GM18505 (cell line): ENCODE measurements at regions not wholly inside any gene's neighbourhood (a gene's known extent, or its start where the extent isn't known, plus 50 kb on each side); places are given as distances from the start of the nearest gene placed in this dataset.

ENCODE experiments used
- ATAC-seq: cut with Tn5 transposase; IDR thresholded peaks from one replicate; pipeline ENCODE4 v1.9.1; 2021; ENCODE audit not compliant: unreplicated experiment
- POLR2A ChIP-seq: IDR thresholded peaks from 4 replicates; pipeline ENCODE4 v1.6.1; 2011; ENCODE audit warnings: borderline replicate concordance; ENCODE audit not compliant: insufficient read depth, insufficient read length; ENCODE audit errors: extremely low read depth

GRCh38 chr1:219405531-219406331, 207.2 kb downstream of the ZC3H11B start:
- no peak for TF ChIP-seq POLR2A
- no peak for ATAC-seq

- no peak for ATAC-seq
- TF ChIP-seq POLR2A, result no peak
These were observed 208.3 kb downstream of the ZC3H11B start for GRCh38 chr1:219404629-219405028.

DNA sequence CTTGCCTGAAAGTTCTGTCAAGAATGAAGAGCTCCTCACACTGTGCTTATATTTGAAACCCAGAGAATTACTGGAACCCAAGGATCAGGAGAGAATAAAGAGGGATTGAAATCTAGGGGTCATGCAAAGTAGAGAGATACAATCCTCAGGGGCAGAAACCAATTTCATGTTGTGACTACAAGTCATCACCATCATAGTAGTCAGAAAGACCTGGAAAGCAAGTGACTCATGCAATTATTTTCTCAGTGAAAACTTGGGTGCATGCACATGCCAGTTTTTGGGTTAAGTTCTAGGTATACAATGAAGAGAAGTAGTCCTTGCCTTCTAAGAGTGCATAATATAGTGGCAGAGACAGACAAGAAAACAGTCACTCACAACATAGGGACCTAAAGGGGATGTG, 210.0 kb downstream of the ZC3H11B start:
- no peak for ATAC-seq
- TF ChIP-seq POLR2A, result no peak

- no peak for TF ChIP-seq POLR2A
- ATAC-seq, result no peak
These were observed 210.9 kb downstream of the ZC3H11B start for GRCh38 chr1:219401724-219402625.

DNA sequence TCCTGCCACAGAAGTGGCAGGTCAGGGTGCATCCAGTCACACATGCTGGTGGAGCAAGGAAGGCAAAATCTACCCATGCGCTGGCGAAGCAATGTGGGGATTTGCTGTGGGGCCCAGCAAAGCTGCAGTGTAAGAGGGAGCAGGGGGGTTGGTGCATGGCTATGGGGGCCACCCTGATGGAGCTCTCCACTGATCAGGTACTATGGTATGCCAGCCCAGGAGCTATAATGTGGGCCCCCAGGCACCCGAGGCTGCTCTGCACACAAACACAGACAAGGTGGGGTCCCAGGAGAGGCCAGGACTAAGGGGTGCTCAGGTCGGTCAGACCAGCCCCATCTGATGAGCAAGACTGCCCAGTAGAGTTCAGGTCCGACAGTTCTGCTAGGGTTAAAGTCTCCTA, 213.5 kb downstream of the ZC3H11B start:
- no peak for TF ChIP-seq POLR2A
- no peak for ATAC-seq

- no peak for ATAC-seq
- no peak for TF ChIP-seq POLR2A
These were observed 214.0 kb downstream of the ZC3H11B start for GRCh38 chr1:219398815-219399396.

GRCh38 chr1:219397511-219397910, 215.4 kb downstream of the ZC3H11B start:
- no peak for TF ChIP-seq POLR2A

DNA sequence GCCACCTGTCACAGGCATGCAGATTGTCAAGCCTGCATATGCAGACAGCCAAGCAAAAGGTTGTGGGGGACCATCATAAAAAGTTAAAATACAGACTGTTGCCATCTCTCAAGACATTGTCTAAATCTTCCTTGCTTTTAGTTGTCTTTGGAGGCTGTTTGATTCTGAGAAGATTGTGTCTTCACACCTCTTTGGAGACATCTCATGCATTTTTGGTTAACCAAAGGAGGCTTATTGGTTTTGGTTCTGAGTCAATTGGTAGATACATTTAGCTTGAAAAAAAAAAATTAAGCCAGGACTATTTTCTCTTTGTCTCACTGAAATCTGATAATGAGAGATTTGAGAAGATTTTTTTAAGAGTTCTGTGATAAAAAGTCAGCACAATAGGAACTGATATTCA, 217.6 kb downstream of the LYPLAL1 start:
- no peak for ATAC-seq

More at GRCh38 chr1:219397511-219397910, 215.4 kb downstream of the ZC3H11B start:
- ATAC-seq, result no peak

GRCh38 chr1:219387211-219387610, 213.5 kb downstream of the LYPLAL1 start:
- ATAC-seq, result no peak
- no peak for TF ChIP-seq POLR2A

More for the DNA sequence above, 217.6 kb downstream of the LYPLAL1 start:
- no peak for TF ChIP-seq POLR2A

DNA sequence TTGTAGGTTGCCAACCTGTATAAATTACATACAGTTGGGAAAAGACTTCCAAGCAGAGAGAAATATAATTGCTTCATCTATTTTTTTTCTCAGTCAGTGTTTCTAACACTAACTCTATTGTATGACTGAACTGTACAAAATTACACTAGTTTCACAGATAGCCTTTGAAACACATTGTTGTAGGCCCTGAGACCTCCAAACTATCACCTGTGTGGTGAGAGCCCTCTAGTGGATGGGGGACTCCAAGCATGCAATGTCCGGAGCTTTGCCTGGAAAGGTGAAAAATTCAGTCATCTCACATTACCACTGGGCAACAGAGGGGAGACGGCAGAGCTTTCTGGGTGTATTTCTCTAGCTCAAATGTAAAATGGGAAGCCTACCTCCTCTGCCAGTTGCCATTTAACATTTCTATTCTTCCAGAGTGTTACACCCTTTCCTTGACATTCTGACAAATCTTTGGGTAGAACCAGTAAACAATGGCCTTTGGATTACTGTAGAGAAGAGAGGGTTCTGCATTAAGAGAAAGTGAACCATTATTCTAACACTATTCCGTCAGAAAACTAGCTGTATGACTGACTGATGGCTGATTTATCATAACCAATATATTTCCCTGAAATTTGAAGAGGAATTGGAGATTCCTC, 212.2 kb downstream of the LYPLAL1 start:
- TF ChIP-seq POLR2A, result no peak

DNA sequence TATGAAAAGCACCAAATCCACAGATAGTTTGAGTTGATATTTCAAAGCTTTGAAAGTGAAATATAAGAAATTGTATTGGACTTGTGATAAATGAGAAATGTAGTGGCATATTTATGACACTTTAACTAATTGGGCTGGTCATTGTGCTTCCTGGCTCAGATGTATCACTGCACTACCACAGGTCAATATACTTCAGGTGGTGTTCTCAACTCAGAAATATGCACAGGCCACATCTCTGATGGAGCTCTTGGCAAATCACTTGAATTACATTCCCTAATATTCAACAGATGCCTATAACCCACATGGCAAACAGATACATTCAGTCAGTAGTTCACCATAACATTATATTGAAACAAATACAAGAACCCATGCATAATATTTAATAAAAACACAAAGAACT, 209.6 kb downstream of the LYPLAL1 start:
- ATAC-seq, result no peak
- TF ChIP-seq POLR2A, result no peak

More for the DNA sequence above, 212.2 kb downstream of the LYPLAL1 start:
- ATAC-seq, result peak; percentile 83

DNA sequence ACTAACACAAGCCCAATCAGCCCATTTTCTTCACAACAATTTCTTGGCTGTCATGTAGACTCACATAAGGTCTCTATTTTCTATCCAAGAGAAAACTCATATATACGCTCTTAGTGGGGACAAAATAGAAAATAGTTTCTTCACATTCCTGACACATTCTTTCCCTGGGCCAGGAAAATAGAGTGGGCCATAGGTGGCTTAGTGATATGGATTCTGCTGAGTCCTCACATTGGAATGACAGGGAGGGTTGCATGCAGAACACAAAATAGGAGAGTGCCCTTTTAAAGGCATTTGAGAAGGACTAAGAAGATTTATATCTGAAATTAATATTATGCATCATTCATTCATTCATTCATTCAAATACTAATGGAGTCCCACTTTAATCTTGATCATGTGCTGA, 207.7 kb downstream of the LYPLAL1 start:
- ATAC-seq, result no peak
- no peak for TF ChIP-seq POLR2A

GRCh38 chr1:219380463-219380862, 206.8 kb downstream of the LYPLAL1 start:
- ATAC-seq, result no peak
- TF ChIP-seq POLR2A, result no peak

DNA sequence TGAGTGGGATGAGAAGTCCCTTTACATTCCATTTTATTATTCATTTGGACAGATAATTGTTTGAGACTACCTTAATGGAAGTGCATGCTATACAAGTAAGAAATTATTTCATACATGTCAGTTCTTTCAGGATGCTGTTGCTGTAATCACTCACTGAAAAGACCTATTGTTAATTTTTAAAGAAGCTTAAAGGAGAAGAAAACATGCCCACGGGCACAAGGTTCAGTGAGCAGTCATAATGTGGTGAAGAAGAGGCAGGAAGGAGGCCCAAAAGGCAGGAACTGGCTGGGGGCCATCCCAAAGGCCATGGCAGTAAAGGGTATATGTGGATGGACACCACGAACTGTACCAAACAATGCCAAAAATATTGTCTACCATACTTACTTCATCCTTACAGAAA, 206.0 kb downstream of the LYPLAL1 start:
- no peak for TF ChIP-seq POLR2A

DNA sequence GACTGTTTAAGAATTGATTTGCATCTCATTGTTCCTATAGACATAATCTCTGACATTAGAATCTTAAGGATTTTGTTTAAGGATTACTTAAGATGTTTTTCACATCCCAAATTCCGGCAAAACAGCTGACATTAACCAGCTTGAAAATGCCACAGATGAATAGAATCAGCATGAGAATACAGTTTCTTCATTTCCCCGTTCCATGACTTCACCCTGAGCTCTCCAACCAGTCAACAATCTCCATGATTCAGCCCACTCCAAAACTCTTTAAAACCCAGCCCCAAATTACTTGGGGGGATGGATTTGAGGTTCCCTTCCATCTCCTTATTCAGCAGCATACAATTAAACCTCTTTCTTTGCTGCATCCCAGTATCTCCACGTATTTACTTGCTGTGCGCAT, 201.0 kb downstream of the LYPLAL1 start:
- no peak for ATAC-seq
- no peak for TF ChIP-seq POLR2A

More for the DNA sequence above, 206.0 kb downstream of the LYPLAL1 start:
- no peak for ATAC-seq
